Gastrocnemius medialis (tissue), 4 donors: ENCODE measurements at regions not wholly inside any gene's neighbourhood (a gene's known extent, or its start where the extent isn't known, plus 50 kb on each side); places are given as distances from the start of the nearest gene placed in this dataset.

Experiments
- POLR2A ChIP-seq, 2 donors: fragments of 450-650 bp; IDR thresholded peaks; one replicate each; pipeline ENCODE4 v1.6.1; 2017; ENCODE audit warnings: antibody characterized with exemption in 2 of 2, mild to moderate bottlenecking in 2 of 2, moderate library complexity in 2 of 2
- TF ChIP-seq, protein P1 (sequence below), 5 experiments: fragments of 450-650 bp in 3 of 5; fragments of 200-600 bp in 2 of 5; sonication (generic) in 2 of 5; IDR thresholded peaks in 4 of 5; conservative IDR thresholded peaks in 1 of 5; 1 replicate in 4 of 5; 2 replicates in 1 of 5; pipeline ENCODE4 v1.5.1; 2016 to 2019; ENCODE audit warnings: antibody characterized with exemption in 5 of 5, mild to moderate bottlenecking in 3 of 5, moderate library complexity in 3 of 5

DNA sequence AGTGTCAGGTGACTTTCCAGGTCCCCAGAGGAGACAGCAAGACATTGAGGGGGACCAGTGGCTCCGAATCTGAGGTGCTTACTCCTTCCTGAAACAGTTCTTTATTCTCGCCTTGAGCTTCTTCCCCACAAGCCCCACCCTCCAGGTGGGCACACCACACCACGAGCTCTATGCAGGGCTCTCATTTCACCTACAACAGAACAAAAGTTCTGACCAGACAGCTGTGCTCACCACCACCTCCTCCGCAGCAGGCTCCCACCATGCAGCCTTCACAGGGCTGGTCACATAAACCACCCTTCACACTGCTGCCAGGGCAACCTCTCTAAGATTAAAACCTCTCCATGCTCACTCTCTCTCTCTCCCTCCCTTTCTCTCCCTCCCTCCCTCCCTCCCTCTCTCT lies 384.5 kb upstream of the ARID1B start:
- TF ChIP-seq, protein P1, sequence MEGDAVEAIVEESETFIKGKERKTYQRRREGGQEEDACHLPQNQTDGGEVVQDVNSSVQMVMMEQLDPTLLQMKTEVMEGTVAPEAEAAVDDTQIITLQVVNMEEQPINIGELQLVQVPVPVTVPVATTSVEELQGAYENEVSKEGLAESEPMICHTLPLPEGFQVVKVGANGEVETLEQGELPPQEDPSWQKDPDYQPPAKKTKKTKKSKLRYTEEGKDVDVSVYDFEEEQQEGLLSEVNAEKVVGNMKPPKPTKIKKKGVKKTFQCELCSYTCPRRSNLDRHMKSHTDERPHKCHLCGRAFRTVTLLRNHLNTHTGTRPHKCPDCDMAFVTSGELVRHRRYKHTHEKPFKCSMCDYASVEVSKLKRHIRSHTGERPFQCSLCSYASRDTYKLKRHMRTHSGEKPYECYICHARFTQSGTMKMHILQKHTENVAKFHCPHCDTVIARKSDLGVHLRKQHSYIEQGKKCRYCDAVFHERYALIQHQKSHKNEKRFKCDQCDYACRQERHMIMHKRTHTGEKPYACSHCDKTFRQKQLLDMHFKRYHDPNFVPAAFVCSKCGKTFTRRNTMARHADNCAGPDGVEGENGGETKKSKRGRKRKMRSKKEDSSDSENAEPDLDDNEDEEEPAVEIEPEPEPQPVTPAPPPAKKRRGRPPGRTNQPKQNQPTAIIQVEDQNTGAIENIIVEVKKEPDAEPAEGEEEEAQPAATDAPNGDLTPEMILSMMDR (IDR thresholded peaks at IDR 0.05 in 4 of 5, conservative IDR thresholded peaks at IDR 0.05 in 1 of 5): no peak
- no peak for TF ChIP-seq POLR2A (IDR thresholded peaks at IDR 0.05)
